ENCODE measurements at regions not wholly inside any gene's neighbourhood (a gene's known extent, or its start where the extent isn't known, plus 50 kb on each side); places are given as distances from the start of the nearest gene placed in this dataset.

DNA sequence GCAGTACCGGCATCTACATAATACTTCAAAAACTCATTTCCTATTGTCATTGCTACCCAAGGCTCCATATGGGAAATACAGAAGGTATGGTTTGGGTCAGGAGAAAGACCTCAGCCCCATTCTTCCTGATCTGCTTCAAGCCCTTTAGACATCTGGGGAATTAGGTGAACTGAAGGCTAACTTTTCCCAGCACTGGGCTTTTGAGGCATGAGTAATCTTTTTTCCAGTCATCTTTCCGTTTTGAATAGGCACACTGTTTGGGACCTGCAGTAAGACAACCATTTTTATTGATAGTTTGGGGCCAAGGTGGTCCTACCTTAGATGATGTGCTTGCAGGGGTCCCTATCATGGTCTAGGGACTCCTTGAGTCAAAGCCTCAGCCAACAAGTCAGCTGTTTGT, 198.4 kb downstream of the HAO1 start:
- TF ChIP-seq EZH2phosphoT487 (IDR thresholded peaks at IDR 0.05; ENCODE audit: borderline replicate concordance) (no peak), CTCF (conservative IDR thresholded peaks at IDR 0.05; ENCODE audit: low read length) (no peak)
